Activated CD8-positive, alpha-beta memory T cell treated with anti-CD3 and anti-CD28 coated beads for 36 hours (primary cell): ENCODE measurements at regions not wholly inside any gene's neighbourhood (a gene's known extent, or its start where the extent isn't known, plus 50 kb on each side); places are given as distances from the start of the nearest gene placed in this dataset.

Experiments
- CTCF ChIA-PET: fragments of 350-600 bp; sonication (Branson Sonifier 250); formaldehyde crosslinking; loops from one replicate; lab custom pipeline; 2021; ENCODE audit warnings: antibody characterized with exemption; lab: Charles Lee
- POLR2A ChIA-PET: fragments of 350-600 bp; sonication (Branson Sonifier 250); formaldehyde crosslinking; loops from one replicate; lab custom pipeline; 2021; ENCODE audit warnings: antibody characterized with exemption; lab: Charles Lee

DNA sequence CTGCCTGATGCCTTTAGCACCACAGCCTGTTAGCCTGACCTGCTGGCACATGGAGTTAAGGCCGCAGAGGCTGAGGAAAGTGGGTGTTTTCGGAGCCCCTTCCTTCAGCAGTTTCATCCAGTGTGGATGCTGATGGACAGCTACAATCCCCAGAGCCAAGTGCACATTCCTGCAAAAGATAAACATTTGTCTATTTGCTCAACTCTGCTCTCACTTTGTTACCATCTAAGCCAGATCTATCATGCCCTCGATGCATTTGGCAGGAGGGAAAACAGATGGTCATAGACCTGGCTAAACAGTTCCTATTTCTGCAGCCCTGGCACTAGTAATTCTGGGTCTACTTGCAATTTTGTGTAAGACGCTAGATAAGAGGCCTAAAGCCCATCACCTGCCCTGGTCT is 312.9 kb upstream of the RASGRP1 start:
- POLR2A ChIA-PET: no interaction called here

DNA sequence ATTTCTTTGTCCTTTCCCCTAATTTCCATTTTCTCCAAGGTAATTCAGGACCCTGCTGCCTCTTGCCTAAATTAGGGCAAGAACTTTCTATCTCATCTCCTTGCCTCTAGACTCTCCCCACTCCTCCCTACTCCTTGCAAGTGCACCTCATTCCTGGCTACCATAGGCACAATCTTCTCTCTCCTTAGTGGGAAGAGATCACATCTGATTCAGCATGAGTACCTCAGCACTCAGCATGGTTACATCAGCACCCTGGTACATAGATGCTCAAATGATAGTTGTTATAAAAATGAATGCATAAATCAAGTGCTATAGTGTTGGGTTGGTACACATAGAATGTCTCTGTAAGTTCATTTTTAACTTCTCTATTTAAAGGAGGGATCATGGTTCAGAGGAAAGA is 313.4 kb upstream of the RASGRP1 start:
- ChIA-PET CTCF (no interaction called here), POLR2A (no interaction called here)

More for the DNA sequence above, 312.9 kb upstream of the RASGRP1 start:
- CTCF ChIA-PET: no interaction called here

DNA sequence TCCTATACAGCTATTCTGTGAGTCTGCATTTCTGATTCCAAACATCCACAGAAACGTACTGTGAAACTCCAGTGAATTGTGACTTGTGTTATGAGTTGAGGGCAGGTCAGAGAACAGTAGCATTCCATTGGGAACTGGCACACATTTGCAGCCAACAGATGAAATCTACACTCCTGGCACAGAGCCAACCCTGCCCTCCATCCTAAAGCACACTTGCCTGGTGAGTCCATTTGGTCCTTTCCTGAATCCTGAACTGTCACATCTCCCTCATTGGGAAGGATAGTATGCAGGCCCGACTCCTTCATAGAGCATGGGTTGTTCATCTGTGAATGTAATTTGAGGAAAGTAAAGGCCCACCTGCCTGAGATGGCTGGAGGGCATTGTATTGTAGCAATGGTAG is 314.3 kb upstream of the RASGRP1 start:
- ChIA-PET POLR2A (no interaction called here), CTCF (no interaction called here)

DNA sequence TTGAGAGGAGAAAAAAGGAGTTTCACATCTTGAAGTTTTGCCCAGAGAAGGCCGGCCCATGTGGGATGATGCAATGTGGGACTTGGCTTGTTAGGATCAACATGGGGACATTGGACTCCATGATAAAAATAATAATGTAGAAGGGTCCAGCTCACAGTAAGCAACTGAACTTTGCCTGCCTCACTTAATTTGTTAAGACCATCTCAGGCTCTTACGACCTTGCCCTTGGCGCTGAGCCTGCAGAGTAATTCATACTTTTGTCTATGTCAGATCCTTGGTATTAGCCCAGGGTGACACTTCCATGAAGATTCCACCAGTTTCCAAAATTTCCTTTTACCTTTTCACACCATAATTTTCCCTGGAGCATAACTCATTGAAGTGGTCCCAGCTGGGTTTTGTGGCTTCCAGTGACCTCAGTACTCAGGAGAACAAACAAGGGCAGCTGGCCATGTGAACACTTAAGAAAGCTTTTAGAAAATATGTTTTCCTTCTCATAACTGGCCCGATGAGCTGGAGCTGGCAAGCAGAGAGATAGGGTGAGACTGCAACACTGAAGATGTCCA is 315.4 kb upstream of the RASGRP1 start:
- ChIA-PET POLR2A (no interaction called here), CTCF (no interaction called here)

DNA sequence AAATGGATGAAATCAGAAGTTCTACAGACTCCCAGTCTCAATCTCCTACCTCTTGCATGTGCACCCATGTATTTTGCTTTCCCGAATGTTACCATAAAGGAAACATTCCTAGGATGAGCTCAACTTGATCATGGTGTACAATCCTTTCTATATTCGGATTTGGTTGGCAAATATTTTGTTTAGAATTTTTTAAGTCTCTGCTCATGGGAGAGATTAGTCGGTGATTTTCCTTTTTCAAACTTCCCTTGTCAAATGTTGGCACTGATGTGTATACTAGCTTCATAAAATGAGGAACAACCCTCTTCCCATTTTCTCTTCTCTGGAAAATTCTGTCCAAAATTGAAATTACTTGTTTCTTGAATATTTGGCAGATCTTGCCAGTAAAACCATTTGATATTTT is 317.6 kb upstream of the RASGRP1 start:
- POLR2A ChIA-PET: no interaction called here
- CTCF ChIA-PET: interaction anchor here (0.7 kb wide), 1 partner anchor 157 kb away, joined by 3 read pairs; no protein-coding TSS in a partner anchor

DNA sequence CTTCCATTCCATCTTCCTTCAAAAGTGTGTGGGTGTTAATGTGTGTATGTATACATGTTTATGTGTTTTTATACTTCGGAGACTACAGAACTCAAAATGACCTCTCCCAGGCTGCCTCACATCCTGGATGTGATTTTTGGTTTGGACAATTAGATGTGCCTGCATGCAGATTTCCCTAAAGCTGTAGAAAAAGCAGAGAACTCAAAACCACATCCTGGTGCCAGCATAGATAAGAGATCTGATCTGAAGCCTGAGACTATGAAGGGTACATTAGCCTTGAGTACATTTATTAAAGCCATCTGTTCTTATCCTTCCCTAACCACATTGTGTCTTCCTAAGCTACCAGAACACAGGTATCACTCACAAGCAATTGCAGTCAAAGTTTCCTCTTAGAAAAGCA is 319.4 kb upstream of the RASGRP1 start:
- CTCF ChIA-PET: no interaction called here
- POLR2A ChIA-PET: no interaction called here

DNA sequence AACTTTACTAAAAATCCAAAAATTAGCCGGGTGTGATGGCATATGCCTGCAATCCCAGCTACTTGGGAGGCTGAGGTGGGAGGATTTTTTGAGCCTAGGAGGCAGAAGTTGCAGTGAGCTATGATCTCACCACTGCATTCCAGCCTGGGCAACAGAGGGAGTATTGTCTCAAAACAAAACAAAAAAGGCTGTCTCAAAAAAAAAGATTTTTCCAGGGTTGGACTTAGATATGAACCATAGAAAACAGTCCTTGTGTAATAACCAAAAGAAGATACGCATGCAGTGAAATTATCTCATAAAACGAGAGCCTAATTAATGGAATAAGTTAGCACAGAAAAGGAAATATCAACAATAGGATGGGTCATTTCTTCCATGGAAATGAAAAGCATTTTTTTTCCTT is 320.4 kb upstream of the RASGRP1 start:
- ChIA-PET POLR2A (no interaction called here), CTCF (no interaction called here)

DNA sequence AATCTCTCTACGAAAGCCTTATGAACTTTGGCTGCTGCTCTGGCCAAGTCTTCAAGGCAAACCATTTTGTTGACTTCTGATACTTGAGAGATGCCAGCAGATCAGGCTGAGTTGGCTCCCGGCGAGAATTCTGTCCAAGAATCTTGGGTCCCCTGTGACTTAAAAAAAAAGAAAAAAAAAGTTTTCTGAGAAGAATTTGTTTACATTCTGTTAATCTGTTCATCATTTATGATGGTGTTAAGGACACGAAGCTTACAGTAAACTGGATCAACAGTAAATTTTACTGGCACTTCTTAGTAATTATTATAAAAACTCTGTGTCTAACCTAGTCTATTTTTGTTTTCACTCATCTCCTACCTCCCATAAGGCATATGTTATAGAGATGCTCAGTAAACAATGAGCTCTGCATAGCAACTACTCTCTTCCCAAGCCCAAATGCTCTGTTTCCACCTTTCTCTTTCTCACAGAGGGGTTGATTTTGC is 320.9 kb upstream of the RASGRP1 start:
- ChIA-PET CTCF (no interaction called here), POLR2A (no interaction called here)

DNA sequence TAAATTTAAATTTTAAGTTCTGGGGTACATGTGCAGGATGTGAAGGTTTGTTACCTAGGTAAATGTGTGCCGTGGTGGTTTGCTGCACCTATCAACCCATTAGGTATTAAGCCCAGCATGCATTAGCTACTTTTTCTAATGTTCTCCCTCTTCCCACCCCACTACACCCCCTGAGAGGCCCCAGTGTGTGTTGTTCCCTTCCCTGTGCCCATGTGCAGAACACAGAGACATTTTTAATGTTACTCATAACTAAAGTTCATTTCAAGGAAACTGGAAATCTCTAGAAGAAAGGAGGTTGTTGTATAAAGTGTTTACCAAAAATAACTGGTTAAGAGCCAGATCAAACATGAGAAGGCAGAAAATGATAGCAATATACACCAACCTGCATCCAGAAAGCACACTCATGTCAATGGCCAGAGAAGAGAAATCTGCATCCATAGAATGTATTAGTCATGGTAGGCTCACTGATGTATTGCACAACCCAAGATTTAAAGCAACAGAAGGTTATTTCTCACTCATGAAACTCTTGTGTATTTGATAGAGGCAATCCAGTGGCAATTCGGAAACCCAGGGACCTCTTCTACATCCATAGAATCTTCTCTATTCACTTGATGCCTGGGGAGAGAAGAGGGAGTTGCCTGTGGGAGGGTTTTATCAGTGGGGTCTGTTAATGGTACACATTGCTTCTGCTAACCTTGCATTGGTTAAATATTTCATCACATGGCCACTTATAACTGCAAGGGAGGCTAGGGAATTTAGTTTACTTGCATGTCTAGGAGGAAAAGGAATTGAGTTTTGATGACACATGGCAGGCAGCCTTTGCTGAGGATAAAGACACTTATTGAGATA is 321.9 kb upstream of the RASGRP1 start:
- POLR2A ChIA-PET: no interaction called here
- CTCF ChIA-PET: no interaction called here

DNA sequence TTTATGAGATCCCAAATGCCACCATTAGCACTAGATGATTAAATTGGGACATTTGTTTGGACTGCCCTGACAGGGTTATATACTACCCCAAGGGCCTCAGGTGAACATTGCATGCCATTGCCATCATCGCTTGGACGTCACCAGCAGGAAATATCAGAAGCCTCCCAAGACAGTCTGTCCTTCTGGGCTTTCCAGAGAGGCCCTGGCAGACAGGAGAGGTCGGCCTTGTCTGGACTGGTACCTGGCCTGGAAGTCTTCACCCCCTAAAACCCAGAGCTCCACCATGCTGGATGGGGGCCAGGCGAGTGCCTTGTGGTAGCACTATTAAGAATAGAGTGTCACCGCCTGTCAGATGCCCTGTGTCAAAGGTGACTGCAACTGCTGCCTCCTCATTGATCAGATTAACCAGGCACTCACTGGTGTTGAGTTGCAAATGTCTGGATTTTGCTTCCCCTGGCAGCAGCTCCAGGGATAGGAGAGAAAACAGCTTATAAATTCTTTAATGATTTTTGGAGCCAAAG is 324.1 kb upstream of the RASGRP1 start:
- ChIA-PET POLR2A (no interaction called here), CTCF (no interaction called here)

DNA sequence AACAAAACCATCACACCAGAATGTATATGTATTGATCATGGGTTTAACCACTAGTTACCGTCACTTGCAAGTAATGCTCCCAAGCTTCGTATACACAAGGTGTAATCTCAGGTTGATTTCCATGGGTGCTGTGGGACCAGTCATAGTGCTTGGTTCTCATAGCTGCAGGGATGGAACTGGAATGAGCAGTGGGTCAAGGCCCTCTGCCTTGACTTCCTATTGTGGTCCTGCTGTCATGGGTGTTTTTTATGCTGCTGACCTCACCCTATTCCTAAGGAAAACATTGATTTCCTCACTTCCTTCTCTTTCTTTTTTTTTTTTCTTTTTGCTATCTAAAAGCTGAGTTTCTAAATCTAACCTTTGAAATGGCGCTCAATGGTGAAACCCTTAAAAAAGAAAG is 325.6 kb upstream of the RASGRP1 start:
- ChIA-PET POLR2A (no interaction called here), CTCF (no interaction called here)

DNA sequence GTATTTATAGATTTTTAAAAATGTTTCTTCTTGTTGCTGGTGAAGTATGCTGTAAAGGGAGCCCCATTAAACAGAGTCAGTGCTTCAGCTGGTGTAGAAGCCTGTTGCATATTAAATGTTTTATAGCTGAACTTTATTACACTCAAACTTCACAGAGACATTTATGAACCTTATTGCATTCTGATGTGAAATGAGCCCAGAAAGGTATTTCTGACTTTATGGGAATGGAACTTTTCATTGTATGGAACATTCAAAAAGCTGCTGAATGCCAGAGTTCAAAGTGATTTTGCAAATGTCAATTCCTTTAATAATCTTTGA is 329.3 kb upstream of the RASGRP1 start:
- ChIA-PET CTCF (no interaction called here), POLR2A (no interaction called here)

DNA sequence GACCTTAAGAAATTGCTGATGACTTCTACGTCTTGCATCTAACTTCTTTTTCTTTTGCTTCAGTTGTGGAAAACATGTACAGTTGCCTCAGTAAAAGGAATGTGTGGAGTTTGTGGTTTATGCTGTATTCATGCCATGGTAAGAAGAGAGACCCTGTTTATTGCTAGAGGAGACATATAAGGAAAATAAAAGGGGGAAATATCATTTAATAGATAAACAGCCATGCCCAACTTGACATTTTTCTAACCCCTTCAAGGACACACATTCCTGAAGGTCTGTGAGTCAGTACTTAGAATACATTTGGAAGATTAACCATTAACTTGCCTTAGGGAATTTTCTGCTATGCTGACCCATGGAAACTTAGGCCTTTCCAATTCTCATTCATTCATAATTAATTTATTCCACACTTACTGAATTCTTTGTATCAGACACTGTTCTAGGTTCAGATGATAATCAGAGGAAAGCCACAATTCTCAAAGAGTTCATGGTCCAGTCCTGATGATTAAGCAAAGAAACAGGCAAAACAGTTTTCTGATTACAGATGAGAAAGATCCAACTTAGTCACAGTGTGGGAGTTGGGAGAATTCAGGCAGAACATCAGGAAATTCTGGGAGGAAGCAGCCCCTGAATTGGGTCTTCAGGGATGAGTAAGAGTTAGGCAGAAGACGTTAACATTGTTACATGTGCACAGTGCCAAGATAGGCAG is 329.8 kb upstream of the RASGRP1 start:
- POLR2A ChIA-PET: no interaction called here
- CTCF ChIA-PET: no interaction called here

DNA sequence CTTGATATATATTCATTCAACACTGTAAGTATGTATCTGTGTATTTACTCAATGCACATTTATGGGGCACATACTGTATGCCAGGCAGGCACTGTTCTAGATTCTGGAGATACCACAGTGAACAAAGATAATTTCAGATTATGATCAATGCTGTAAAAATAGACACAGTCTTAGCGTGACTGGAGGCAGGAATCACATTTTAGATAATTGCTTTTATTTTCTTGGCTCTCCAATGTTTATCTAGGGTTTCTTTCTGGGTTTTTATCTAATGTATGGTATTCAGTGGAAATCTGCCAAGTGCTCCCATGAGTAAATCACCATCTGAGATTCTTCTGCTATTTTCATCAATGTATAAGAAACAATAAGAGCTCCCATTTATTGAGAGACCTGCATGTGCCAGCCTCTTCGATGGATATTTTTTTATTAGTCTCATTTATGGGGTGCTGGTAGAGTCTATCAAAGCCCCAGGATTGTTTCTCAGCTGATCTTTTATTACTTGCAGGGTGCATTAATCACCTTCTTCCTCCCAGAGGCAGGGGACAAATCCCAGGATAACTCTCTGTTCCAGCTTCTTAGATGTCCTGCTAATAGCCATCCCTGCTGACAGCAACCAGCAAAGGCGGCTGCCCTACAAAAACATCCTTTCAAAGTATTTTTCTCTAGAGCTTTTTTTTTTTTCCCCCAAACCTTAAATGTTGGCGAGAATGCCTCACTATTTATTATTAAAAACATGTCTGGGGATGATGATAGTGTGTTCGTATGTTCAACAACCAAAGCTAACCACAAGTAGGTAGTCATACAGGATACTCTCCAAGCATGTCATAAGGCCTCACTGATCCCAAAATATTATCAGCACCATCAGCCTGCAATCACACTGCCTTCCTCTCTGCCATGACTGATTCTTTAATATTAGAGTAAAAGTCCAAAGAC is 331.0 kb upstream of the RASGRP1 start:
- ChIA-PET POLR2A (no interaction called here), CTCF (no interaction called here)

DNA sequence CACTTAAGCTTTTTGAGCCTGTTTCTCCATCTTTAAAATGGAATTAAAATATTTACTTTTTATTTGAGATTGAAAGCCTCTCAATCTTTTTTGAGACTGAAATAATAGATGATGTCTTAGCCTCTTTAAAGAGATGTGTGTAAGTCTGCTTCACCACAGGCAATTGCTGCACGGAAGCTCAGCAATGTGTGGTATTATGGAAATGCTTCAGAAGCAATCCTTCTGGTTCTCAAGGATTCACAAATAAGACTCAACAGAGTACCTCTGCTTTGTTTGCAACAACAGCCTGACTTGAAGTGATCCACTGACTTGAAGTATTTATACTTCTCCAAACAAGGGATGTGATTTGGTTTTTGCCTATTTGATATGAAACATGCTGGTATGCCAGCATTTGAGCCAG is 332.0 kb upstream of the RASGRP1 start:
- ChIA-PET POLR2A (no interaction called here), CTCF (no interaction called here)

DNA sequence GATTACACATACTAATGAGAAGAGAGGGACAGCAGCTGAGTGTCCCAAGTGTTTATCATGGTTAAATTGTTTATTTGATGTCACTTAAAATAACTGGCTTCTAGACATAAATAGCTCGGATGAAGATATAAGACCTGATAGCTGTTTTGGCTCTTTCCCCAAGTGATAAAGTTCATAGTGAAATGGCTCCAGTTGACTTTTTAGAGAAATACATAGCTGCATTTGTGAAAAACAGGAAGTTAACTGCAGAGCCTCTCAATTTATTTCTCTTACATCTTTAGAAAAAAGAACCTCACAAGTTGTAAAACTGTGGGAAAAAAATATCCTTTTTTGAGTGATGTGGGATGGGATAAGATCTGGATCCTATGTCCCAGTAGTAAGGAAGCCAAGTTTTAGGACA is 332.9 kb upstream of the RASGRP1 start:
- ChIA-PET POLR2A (no interaction called here), CTCF (no interaction called here)

DNA sequence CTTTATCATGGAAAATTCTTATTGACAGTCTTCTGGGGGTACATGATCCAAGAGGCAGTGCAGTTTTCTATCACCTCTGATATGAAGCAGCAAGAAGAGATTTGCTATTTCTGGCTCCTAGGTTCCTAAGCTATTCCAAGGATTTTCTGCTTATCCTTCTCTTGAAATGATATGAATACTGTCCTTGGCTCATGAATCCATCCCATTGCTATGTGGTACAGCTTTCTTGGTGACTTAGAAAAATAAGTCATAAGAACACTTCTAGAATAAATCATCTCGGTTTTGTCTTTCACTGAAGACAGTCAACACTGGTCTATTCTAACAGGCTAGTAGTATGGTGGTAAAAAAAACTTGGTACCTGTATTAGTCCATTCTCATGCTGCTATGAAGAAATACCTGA is 333.6 kb upstream of the RASGRP1 start:
- ChIA-PET POLR2A (no interaction called here), CTCF (no interaction called here)

DNA sequence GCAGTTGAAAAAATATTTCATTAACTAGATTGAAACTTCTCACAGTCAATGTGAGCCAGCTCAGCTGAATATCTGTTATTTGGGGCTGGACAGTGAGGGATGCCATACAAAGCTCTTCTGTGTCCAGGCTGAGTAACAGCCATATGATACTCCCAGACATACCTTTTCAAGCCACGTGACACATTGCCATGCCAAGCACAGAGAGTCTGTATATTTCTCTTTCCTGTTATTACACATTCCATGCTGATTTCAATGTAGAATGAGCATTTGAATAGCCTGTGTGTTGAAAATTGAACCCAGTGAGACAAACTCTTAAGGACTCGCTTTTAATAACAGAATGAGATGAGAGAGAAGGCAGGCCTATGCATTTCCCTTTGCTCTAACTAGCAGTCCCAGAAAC is 334.7 kb upstream of the RASGRP1 start:
- ChIA-PET CTCF (no interaction called here), POLR2A (no interaction called here)

DNA sequence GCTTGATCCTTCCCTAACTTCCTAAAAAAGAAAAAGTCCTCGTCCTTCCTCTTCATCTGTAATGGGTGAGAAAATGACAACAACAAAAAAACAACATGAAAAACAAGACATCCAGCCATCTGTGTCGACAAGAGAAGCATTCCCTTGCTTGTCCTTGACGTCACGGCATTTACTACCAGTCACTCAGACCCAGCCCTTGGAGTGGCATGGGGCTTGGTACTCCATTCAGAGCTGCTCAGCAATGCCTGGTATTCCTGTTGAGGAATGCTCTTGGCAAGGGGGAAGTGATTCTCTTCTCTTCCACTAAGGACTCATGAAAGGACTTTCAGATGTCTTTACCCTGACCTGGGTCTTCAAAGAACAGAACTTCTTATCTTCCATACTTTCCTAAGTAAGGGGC is 339.7 kb upstream of the RASGRP1 start:
- CTCF ChIA-PET: no interaction called here
- POLR2A ChIA-PET: no interaction called here

DNA sequence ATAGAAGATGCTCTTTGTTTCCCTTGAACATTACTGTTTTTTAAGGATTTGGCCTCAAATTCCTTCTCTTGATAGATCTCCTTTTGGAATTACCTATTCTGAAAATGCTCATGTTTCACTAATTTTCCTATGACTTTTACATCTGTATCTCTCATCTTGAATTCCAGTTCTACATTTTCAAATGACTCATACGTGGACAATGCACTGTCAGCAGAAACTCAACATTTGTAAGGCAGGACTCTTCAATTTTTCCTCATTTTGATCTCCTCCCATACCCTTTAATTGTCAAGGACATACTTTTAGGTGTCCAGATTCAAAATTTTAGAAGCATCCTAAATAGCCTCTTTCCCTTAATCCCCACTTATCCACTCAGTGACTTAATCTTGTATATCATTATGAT is 341.0 kb upstream of the RASGRP1 start:
- POLR2A ChIA-PET: no interaction called here
- CTCF ChIA-PET: no interaction called here
